SK-N-SH (cell line): ENCODE measurements at regions not wholly inside any gene's neighbourhood (a gene's known extent, or its start where the extent isn't known, plus 50 kb on each side); places are given as distances from the start of the nearest gene placed in this dataset.

ENCODE experiments used
- EP300 ChIP-seq, 2 experiments: IDR thresholded peaks; 2 replicates each; pipeline versions ENCODE4 v1.4.0 to v1.6.1; 2012; ENCODE audit warnings: borderline replicate concordance in 1 of 2, low read depth in 1 of 2, low read length in 1 of 2
- EZH2phosphoT487 ChIP-seq: fragments of 200-600 bp; sonication (generic); IDR thresholded peaks from 2 replicates; pipeline ENCODE4 v1.6.1; 2017; ENCODE audit warnings: low read depth, mixed run types, mild to moderate bottlenecking, antibody characterized with exemption, moderate library complexity, borderline replicate concordance
- FOSL2 ChIP-seq: IDR thresholded peaks from 2 replicates; pipeline ENCODE4 v1.4.0; 2012; ENCODE audit warnings: low read depth, mild to moderate bottlenecking, moderate library complexity, borderline replicate concordance
- JUND ChIP-seq: IDR thresholded peaks from 2 replicates; pipeline ENCODE4 v1.4.0; 2012
- RAD21 ChIP-seq: IDR thresholded peaks from 2 replicates; pipeline ENCODE4 v1.6.1; 2012; ENCODE audit warnings: mild to moderate bottlenecking, low read length
- RFX5 ChIP-seq: IDR thresholded peaks from 2 replicates; pipeline ENCODE4 v1.6.1; 2012; ENCODE audit warnings: mild to moderate bottlenecking, improper control_type of control experiment, low read length
- USF1 ChIP-seq: IDR thresholded peaks from 2 replicates; pipeline ENCODE4 v1.4.0; 2012; ENCODE audit warnings: low read depth, borderline replicate concordance
- USF2 ChIP-seq: fragments of 150-350 bp; IDR thresholded peaks from 2 replicates; pipeline ENCODE4 v1.6.1; 2017; ENCODE audit warnings: antibody characterized with exemption, low read length, low read depth, borderline replicate concordance
- TF ChIP-seq, protein P1 (sequence below): fragments of 200-600 bp; sonication (generic); IDR thresholded peaks from 2 replicates; pipeline ENCODE4 v1.6.1; 2017; ENCODE audit warnings: antibody characterized with exemption, mild to moderate bottlenecking, moderate library complexity
- TF ChIP-seq, protein P2 (sequence below): IDR thresholded peaks from 2 replicates; pipeline ENCODE4 v1.4.0; 2012; ENCODE audit warnings: low read depth

GRCh38 chr10:10110844-10111490, 906.7 kb upstream of the CELF2 start:
- no peak for TF ChIP-seq FOSL2
- TF ChIP-seq, protein P1, sequence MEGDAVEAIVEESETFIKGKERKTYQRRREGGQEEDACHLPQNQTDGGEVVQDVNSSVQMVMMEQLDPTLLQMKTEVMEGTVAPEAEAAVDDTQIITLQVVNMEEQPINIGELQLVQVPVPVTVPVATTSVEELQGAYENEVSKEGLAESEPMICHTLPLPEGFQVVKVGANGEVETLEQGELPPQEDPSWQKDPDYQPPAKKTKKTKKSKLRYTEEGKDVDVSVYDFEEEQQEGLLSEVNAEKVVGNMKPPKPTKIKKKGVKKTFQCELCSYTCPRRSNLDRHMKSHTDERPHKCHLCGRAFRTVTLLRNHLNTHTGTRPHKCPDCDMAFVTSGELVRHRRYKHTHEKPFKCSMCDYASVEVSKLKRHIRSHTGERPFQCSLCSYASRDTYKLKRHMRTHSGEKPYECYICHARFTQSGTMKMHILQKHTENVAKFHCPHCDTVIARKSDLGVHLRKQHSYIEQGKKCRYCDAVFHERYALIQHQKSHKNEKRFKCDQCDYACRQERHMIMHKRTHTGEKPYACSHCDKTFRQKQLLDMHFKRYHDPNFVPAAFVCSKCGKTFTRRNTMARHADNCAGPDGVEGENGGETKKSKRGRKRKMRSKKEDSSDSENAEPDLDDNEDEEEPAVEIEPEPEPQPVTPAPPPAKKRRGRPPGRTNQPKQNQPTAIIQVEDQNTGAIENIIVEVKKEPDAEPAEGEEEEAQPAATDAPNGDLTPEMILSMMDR = no peak
- TF ChIP-seq USF1 = no peak
- TF ChIP-seq EP300 (IDR thresholded peaks at IDR 0.05; ENCODE audit: borderline replicate concordance in 1 of 2, low read depth in 1 of 2, low read length in 1 of 2) = no peak
- no peak for TF ChIP-seq JUND
- TF ChIP-seq USF2 = no peak
- no peak for TF ChIP-seq EZH2phosphoT487
- no peak for TF ChIP-seq RFX5
- TF ChIP-seq RAD21 = no peak
- TF ChIP-seq, protein P2, sequence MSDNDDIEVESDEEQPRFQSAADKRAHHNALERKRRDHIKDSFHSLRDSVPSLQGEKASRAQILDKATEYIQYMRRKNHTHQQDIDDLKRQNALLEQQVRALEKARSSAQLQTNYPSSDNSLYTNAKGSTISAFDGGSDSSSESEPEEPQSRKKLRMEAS = no peak
